ENCODE measurements at regions not wholly inside any gene's neighbourhood (a gene's known extent, or its start where the extent isn't known, plus 50 kb on each side); places are given as distances from the start of the nearest gene placed in this dataset.

GRCh38 chr17:12600349-12600748, 65.3 kb upstream of the MYOCD start:
- no peak for DNase-seq (ENCODE audit: extremely low read depth, low read depth)
- no peak overlapping the region for H3K4me3 ChIP-seq (replicated peaks; ENCODE audit: low read depth, low read length)
- TF ChIP-seq CTCF (IDR thresholded peaks at IDR 0.05; ENCODE audit: low read depth, low read length, missing control alignments): no peak

GRCh38 chr17:12603566-12603965, 62.1 kb upstream of the MYOCD start:
- no peak overlapping the region for H3K4me3 ChIP-seq (replicated peaks; ENCODE audit: low read depth, low read length)
- DNase-seq (ENCODE audit: extremely low read depth, low read depth): no peak
- TF ChIP-seq CTCF (IDR thresholded peaks at IDR 0.05; ENCODE audit: low read depth, low read length, missing control alignments): no peak

GRCh38 chr17:12605222-12605621, 60.5 kb upstream of the MYOCD start:
- no peak overlapping the region for H3K4me3 ChIP-seq (replicated peaks; ENCODE audit: low read depth, low read length)
- no peak for DNase-seq (ENCODE audit: extremely low read depth, low read depth)
- TF ChIP-seq CTCF (IDR thresholded peaks at IDR 0.05; ENCODE audit: low read depth, low read length, missing control alignments): no peak

GRCh38 chr17:12613566-12613965, 52.1 kb upstream of the MYOCD start:
- DNase-seq (ENCODE audit: extremely low read depth, low read depth): peak; percentile 21
- no peak overlapping the region for H3K4me3 ChIP-seq (replicated peaks; ENCODE audit: low read depth, low read length)
- TF ChIP-seq CTCF (IDR thresholded peaks at IDR 0.05; ENCODE audit: low read depth, low read length, missing control alignments): no peak
